ENCODE measurements at regions not wholly inside any gene's neighbourhood (a gene's known extent, or its start where the extent isn't known, plus 50 kb on each side); places are given as distances from the start of the nearest gene placed in this dataset.
"Not testable (repeated sequence)": the region's sequence is repeated elsewhere in the genome, so short reads cannot be mapped to it uniquely, and the experiment has no call there.

GRCh38 chr12:46983393-46983793, 96.0 kb upstream of the PCED1B start:
- no peak for DNase-seq

- peak in 10 of 51 donors; percentile 1 to 28 (median 8) for DNase-seq
These were observed 95.2 kb upstream of the PCED1B start for GRCh38 chr12:46983959-46984841.

DNA sequence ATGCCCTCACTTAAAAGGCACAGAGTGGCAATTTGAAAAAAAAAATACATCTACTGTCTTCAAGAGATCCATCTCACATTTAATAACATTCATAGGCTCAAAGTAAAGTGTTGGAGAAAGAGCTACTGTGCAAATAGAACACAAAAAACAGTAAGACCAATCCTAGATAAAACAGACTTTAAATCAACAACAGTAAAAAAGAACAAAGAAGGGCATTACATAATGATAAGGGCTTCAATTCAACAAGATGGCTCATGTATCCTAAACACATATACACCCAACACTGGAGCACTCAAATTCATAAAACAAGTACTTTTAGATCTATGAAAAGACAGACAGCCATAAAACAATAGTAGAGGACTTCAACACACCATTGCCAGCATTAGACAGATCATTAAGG, 93.6 kb upstream of the PCED1B start:
- DNase-seq = no peak

GRCh38 chr12:46988122-46988521, 91.3 kb upstream of the PCED1B start:
- DNase-seq = not testable (repeated sequence)

- DNase-seq = no peak
These were observed 89.2 kb upstream of the PCED1B start for GRCh38 chr12:46990211-46990610.

GRCh38 chr12:46992051-46992450, 87.4 kb upstream of the PCED1B start:
- DNase-seq = not testable (repeated sequence)

DNA sequence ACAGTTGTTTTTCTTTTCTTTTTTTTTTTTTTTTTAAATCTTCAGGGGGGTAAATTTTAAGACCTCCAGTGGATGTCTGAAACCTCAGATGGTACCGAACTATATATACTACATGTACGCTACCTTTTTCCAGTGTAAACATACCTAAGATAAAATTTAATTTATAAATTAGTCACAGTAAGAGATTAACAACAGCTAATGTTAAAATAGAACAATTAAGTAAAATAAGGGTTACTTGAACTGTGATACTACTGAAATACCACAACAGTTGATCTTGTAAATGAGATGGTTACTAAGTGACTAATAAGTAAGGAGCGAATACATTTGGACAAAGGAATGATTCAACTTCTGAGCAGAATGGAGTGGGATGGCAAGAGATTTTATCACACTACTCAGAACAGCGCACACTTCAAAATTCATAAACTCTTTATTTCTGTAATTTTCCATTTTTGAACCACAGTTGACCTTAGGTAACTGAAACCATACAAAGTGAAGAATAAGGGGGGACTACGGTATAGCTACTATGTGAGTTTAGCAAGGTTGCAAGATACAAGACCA, 80.5 kb upstream of the PCED1B start:
- no peak for DNase-seq

DNA sequence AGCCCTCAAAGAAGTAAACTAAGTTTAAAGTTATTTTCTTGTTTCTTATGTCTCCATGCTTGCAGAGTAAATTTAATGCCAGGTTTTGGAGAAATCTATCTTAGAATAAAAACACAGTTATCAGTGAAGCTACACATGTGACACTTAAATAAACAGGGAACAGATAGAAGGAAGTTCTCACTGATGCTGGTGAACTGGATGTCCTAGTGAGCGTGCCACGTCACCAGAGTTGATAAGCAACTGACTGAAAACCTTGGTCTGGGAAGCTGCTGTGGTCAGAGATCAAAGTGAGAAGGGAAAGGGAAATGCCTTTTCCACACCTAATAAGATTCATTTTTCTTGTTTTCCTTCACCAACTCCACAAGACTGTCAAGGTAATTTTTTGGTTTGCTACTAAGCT, 74.8 kb upstream of the PCED1B start:
- peak in 1 of 51 donors; percentile 4 for DNase-seq

GRCh38 chr12:47007048-47007447, 72.4 kb upstream of the PCED1B start:
- no peak for DNase-seq

- no peak for DNase-seq
These were observed 66.9 kb upstream of the PCED1B start for GRCh38 chr12:47012552-47012951.

DNA sequence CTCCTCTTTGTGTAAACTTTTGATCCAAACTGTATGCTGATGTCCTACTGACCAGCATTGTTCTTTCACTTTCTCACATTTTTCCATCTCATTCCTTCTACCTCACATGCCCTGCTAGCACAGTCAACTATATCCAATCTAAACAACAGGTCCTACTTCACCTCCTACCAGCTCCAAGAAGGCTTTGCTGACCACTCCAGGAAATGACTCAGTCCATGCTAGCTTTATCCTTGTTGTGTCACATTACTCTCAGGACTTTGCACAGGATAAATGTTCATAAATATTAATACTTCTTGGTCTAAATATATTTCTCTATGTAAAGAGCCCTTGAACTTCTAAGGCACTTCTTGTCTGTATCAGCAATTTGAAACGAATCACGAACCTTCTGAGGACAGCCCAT, 64.9 kb upstream of the PCED1B start:
- no peak for DNase-seq

DNA sequence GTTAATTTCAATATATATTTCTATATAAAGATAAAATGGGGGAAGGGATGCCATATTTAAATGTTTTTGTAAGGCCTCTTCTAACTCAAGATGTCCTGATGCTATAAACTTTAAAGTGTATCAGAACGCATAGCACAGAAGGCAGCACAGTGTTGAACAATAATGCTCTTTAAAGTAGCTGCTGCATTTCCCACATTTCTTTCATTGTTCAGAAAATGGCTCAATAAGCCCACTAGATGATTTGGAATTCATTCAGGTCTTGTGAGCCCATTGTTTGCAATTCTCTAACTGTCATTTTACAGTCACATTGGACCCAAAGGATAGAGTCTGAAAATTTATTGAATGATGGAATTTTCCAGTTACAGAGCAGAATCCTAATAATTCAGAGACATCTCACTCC, 64.0 kb upstream of the PCED1B start:
- DNase-seq = no peak

DNA sequence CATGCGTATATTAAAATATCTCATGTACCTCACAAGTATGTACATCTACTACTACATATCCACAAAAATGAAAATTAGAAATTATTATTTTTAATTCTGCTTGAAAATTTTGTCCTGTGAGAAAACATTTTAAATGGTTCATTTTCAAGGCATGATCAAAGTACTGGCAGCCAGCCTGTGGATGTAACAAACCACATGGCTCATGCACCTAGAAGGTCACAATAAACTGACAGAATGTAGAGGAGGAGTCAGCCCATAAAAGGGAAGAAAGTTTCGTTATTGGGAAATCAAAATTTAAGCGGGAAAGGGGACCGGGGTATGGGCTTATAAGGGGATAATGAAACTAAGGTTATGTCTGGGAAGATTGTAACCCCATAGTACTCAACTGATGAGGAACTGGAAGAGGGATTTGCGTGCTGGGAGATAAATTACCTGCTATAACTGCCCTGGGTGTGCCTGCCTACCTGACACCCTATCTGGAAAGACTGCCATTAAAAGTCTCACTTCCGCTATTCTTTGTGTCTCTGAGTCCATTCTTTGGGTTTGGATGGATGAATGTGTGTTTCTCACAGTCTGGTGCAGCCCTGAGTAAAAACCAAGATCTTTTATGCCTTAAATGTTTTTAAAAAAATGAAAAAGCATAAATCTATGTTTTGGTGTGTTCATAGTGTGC, 62.2 kb upstream of the PCED1B start:
- DNase-seq = no peak

- no peak for DNase-seq
These were observed 61.4 kb upstream of the PCED1B start for GRCh38 chr12:47017901-47018475.

DNA sequence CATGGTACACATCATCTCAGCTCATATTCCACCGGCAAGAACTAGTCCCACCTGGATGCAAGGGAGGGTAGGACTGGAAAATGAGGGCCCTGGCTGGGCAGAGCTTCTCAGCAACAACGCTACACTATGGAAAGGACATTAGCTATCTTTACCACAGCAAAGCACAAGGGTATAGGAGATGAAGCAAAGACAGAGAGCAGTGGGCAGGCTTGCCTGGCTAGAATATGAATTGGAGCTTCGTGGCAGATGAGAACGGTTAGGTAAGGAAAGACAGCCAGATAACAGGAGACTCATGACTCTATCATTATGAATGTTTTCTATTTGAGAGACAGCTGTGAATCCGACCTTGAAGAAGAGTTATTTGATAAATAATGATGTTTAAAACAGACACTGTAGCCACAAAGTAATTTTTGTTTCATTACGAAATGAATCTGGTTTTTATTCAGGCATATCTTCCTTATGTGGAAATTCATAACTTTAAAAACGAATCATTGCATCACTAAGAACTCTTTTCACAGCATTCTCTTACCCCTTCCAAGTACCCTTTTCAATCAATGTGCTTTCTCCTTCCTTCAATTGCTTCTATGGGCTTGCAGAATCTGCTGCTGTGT, 59.1 kb upstream of the PCED1B start:
- no peak for DNase-seq

GRCh38 chr12:47021298-47021697, 58.1 kb upstream of the PCED1B start:
- DNase-seq = peak in 3 of 51 donors; percentile 1 to 50 (median 19)

GRCh38 chr12:47022296-47022695, 57.1 kb upstream of the PCED1B start:
- DNase-seq = no peak

GRCh38 chr12:47023311-47023710, 56.1 kb upstream of the PCED1B start:
- no peak for DNase-seq

- no peak for DNase-seq
These were observed 55.5 kb upstream of the PCED1B start for GRCh38 chr12:47023953-47024352.

DNA sequence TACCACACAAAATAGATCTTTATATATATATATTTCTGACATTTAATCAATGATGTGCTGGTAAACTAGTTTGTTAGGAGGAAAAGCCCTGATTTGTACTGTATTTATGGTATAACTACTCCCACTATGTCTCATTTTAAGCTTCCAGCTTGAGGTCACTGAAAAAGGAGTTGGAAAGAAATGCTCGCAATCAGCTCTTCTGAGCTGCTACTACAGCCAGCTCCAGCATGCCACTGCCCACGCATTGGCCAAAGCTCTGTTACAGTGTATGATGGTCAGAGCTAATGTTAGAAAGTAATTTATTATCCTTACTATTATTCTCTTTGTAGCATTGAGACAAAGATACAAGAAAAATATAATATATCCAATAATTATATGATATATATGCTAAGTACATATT, 55.0 kb upstream of the PCED1B start:
- no peak for DNase-seq

DNA sequence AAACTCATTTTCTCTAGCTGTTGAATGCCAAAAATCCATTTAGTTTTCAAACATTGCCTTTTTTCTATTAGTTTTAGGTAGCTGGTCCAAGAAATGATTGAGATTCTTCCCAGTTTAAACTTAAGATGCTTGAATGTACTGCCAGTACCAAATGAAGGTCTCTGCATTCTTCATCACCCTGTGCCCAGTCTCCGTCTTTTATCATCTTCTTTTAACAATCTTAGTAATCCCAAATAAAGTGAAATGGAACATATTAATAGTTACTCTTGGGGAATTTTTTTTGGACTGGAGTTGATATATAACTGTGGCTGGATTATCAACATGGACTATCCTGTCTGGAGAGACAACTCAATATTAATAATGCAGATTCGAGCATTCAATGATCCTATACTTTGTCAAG, 54.1 kb upstream of the PCED1B start:
- DNase-seq = no peak

DNA sequence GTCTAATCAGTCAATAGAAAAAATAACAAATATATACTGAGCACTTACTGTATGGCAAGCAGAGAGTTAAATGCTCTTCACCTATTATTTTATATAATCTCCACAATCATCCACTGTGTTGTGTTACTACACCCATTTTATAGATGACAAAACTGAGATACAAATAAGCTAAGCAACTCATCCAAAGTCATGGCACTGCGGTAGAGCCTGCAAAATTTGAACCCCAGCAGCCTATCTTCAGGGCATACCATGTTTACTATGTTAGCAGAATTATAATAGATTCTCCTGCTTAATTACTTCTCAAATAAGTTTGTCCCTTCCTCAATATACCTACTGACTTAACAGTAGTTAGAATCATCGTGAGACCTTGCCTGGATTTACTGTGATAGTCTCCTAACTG, 53.6 kb upstream of the PCED1B start:
- no peak for DNase-seq

Data from hypothalamus (tissue), 51 donors.